DOHH2 (cell line): ENCODE measurements at regions not wholly inside any gene's neighbourhood (a gene's known extent, or its start where the extent isn't known, plus 50 kb on each side); places are given as distances from the start of the nearest gene placed in this dataset.

Experiments used
- EZH2phosphoT487 ChIP-seq: fragments of 200-600 bp; sonication (generic); IDR thresholded peaks from 2 replicates; pipeline ENCODE4 v1.6.1; 2017; ENCODE audit warnings: borderline replicate concordance, mild to moderate bottlenecking, antibody characterized with exemption, low read length, moderate library complexity, mixed read lengths
- TF ChIP-seq, protein P1 (sequence below): fragments of 200-600 bp; sonication (generic); IDR thresholded peaks from one replicate; pipeline ENCODE4 v1.5.1; 2014; ENCODE audit warnings: antibody characterized with exemption, mild to moderate bottlenecking, low read depth, low read length; ENCODE audit not compliant: poor library complexity, severe bottlenecking

DNA sequence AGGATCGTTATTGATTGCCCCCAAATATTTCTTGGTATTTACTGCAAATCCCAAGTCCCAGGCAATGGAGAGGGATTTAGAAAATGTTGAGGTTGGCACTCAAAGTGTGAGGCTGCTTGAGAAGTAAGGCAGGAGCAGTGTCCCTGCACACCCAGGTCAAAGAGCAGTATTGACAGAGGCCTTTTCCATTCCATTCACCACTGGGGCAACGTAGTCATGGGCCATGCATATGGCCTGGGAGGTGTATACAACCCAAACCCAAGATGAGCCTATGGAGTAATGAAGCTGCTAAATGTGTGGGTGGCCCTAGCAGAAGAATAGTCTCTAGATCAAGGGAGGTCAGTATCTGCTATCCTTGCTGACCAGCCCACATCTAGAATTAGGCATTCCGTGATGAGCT lies 245.6 kb downstream of the FOXD2 start:
- TF ChIP-seq, protein P1, sequence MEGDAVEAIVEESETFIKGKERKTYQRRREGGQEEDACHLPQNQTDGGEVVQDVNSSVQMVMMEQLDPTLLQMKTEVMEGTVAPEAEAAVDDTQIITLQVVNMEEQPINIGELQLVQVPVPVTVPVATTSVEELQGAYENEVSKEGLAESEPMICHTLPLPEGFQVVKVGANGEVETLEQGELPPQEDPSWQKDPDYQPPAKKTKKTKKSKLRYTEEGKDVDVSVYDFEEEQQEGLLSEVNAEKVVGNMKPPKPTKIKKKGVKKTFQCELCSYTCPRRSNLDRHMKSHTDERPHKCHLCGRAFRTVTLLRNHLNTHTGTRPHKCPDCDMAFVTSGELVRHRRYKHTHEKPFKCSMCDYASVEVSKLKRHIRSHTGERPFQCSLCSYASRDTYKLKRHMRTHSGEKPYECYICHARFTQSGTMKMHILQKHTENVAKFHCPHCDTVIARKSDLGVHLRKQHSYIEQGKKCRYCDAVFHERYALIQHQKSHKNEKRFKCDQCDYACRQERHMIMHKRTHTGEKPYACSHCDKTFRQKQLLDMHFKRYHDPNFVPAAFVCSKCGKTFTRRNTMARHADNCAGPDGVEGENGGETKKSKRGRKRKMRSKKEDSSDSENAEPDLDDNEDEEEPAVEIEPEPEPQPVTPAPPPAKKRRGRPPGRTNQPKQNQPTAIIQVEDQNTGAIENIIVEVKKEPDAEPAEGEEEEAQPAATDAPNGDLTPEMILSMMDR, result no peak
- no peak for TF ChIP-seq EZH2phosphoT487
